HepG2 (cell line): ENCODE measurements at regions not wholly inside any gene's neighbourhood (a gene's known extent, or its start where the extent isn't known, plus 50 kb on each side); places are given as distances from the start of the nearest gene placed in this dataset.

Experiments used
- ATAC-seq: fragments of 200-7000 bp; cut with Tn5 transposase; 3 replicates; pipeline ENCODE4 v1.9.1; 2020; ENCODE audit warnings: mild to moderate bottlenecking, moderate library complexity
- BruUV-seq: library from RNA; stranded (reverse); fragments of 400-500 nt; replicated peaks from 2 replicates; lab custom pipeline; 2021; lab: Mats Ljungman, UMichigan
- CTCF ChIA-PET: fragments of 300-600 bp; formaldehyde crosslinking; extraction: SDS; loops from one replicate; lab custom pipeline; 2021; ENCODE audit warnings: low total read pairs, inconsistent platforms, low intra/inter-chr PET ratio; lab: Yijun Ruan, JAX
- POLR2A ChIA-PET: fragments of 350-600 bp; sonication (Branson Sonifier 250); formaldehyde crosslinking; loops from one replicate; lab custom pipeline; 2020; ENCODE audit warnings: antibody characterized with exemption, inconsistent platforms; lab: Yijun Ruan, JAX
- DNase-seq: peaks from one replicate; pipeline ENCODE4 v3.0.0-alpha.2; 2015; ENCODE audit warnings: low spot score
- FAIRE-seq: peaks from 3 replicates; lab custom pipeline; 2011; peaks lifted over from hg19 to GRCh38; lab: Jason Lieb, UNC
- H2AFZ ChIP-seq: one replicate; pipeline ENCODE4 v1.6.1; 2011; ENCODE audit warnings: low read length, inconsistent platforms
- H3K27ac ChIP-seq: fragments of 300-600 bp; 3 replicates; pipeline ENCODE4 v1.8.0; 2011; ENCODE audit warnings: mixed run types, mild to moderate bottlenecking, mixed read lengths, low read length, inconsistent platforms; ENCODE audit not compliant: insufficient read depth; ENCODE audit errors: extremely low read length
- H3K27me3 ChIP-seq, 2 experiments: fragments of 200-600 bp in 1 of 2; 2 replicates in 1 of 2; 3 replicates in 1 of 2; pipeline versions ENCODE4 v1.6.0 to v1.8.0; 2011; ENCODE audit warnings: low read length in 2 of 2, mild to moderate bottlenecking in 2 of 2, moderate library complexity in 2 of 2, inconsistent platforms in 1 of 2; ENCODE audit not compliant: insufficient read depth in 2 of 2, control insufficient read depth in 1 of 2
- H3K36me3 ChIP-seq, 2 experiments: fragments of 200-600 bp in 1 of 2; replicated peaks in 1 of 2; 2 replicates in 1 of 2; 3 replicates in 1 of 2; pipeline versions ENCODE4 v1.5.1 to v1.8.0; 2011; ENCODE audit warnings: low read length in 2 of 2, inconsistent platforms in 1 of 2; ENCODE audit not compliant: insufficient read depth in 2 of 2, control insufficient read depth in 1 of 2
- H3K4me1 ChIP-seq: 2 replicates; pipeline ENCODE4 v1.5.1; 2012; ENCODE audit warnings: low read length, inconsistent platforms; ENCODE audit not compliant: insufficient read depth
- H3K4me2 ChIP-seq: 2 replicates; pipeline ENCODE4 v1.6.0; 2011; ENCODE audit warnings: low read depth, low read length, inconsistent platforms
- H3K4me3 ChIP-seq, 3 experiments: fragments of 200-600 bp in 1 of 3; sonication (generic), shearing (Covaris generic) in 1 of 3; replicated peaks in 1 of 3; 2 replicates each; pipeline ENCODE4 v1.5.1; 2011 to 2016; ENCODE audit warnings: low read length in 3 of 3, inconsistent platforms in 2 of 3, low read depth in 2 of 3, mild to moderate bottlenecking in 2 of 3, control low read depth in 1 of 3, mixed read lengths in 1 of 3; ENCODE audit not compliant: insufficient read depth in 1 of 3
- H3K79me2 ChIP-seq: one replicate; pipeline ENCODE4 v1.6.1; 2011; ENCODE audit warnings: low read length, inconsistent platforms; ENCODE audit not compliant: insufficient read depth
- H3K9ac ChIP-seq: 2 replicates; pipeline ENCODE4 v1.6.0; 2011; ENCODE audit warnings: mild to moderate bottlenecking, low read depth, low read length, inconsistent platforms; ENCODE audit not compliant: insufficient read depth
- H3K9me3 ChIP-seq: 2 replicates; pipeline ENCODE4 v1.5.1; 2012; ENCODE audit warnings: mild to moderate bottlenecking, low read length
- H4K20me1 ChIP-seq: 2 replicates; pipeline ENCODE4 v1.6.0; 2011; ENCODE audit warnings: inconsistent platforms, mild to moderate bottlenecking, low read length, moderate library complexity; ENCODE audit not compliant: insufficient read depth
- BRF2 ChIP-seq: sonication (generic); formaldehyde crosslinking; IDR thresholded peaks from 2 replicates; pipeline ENCODE4 v1.8.1; 2022; ENCODE audit warnings: mild to moderate bottlenecking, missing genetic modification reagents
- FOXC1 ChIP-seq: sonication (generic); formaldehyde crosslinking; IDR thresholded peaks from 2 replicates; pipeline ENCODE4 v1.8.0; 2022; ENCODE audit warnings: mild to moderate bottlenecking, missing genetic modification reagents, borderline replicate concordance
- HDAC1 ChIP-seq: sonication (generic); formaldehyde crosslinking; IDR thresholded peaks from 2 replicates; pipeline ENCODE4 v1.5.1; 2020; ENCODE audit warnings: mild to moderate bottlenecking, missing genetic modification reagents
- HMGXB3 ChIP-seq: sonication (generic); formaldehyde crosslinking; IDR thresholded peaks from 2 replicates; pipeline ENCODE4 v1.4.0; 2020; ENCODE audit warnings: missing genetic modification reagents, borderline replicate concordance
- MTA1 ChIP-seq: sonication (generic); formaldehyde crosslinking; IDR thresholded peaks from 2 replicates; pipeline ENCODE4 v1.4.0; 2020; ENCODE audit warnings: missing genetic modification reagents, mild to moderate bottlenecking, borderline replicate concordance
- MYNN ChIP-seq: sonication (generic); formaldehyde crosslinking; IDR thresholded peaks from 2 replicates; pipeline ENCODE4 v1.4.0; 2020; ENCODE audit warnings: mild to moderate bottlenecking, low read depth, missing genetic modification reagents
- PCBP2 ChIP-seq: fragments of 200-400 bp; formaldehyde crosslinking; optimal IDR thresholded peaks from 2 replicates; pipeline ENCODE3; 2018; ENCODE audit warnings: low read length, low read depth; ENCODE audit not compliant: poor library complexity, severe bottlenecking
- YEATS4 ChIP-seq: sonication (generic); formaldehyde crosslinking; IDR thresholded peaks from 2 replicates; pipeline ENCODE4 v1.4.0; 2020; ENCODE audit warnings: missing genetic modification reagents, borderline replicate concordance
- ZBTB20 ChIP-seq: sonication (generic); formaldehyde crosslinking; IDR thresholded peaks from 2 replicates; pipeline ENCODE4 v1.8.1; 2023; ENCODE audit warnings: missing genetic modification reagents, low read depth, mild to moderate bottlenecking, borderline replicate concordance
- ZNF280D ChIP-seq: sonication (generic); formaldehyde crosslinking; IDR thresholded peaks from 2 replicates; pipeline ENCODE4 v1.5.1; 2020; ENCODE audit warnings: mild to moderate bottlenecking, missing genetic modification reagents
- ZNF326 ChIP-seq: sonication (generic); formaldehyde crosslinking; IDR thresholded peaks from 2 replicates; pipeline ENCODE4 v1.4.0; 2020; ENCODE audit warnings: missing genetic modification reagents, borderline replicate concordance
- ZNF432 ChIP-seq: sonication (generic); formaldehyde crosslinking; IDR thresholded peaks from 2 replicates; pipeline ENCODE4 v1.5.0; 2020; ENCODE audit warnings: missing genetic modification reagents, mild to moderate bottlenecking, borderline replicate concordance
- ZNF841 ChIP-seq: sonication (generic); formaldehyde crosslinking; IDR thresholded peaks from 2 replicates; pipeline ENCODE4 v1.8.1; 2023; ENCODE audit warnings: missing genetic modification reagents, borderline replicate concordance
- WGBS: methylation state at CpG from one replicate; pipeline ENCODE4 v1.1.6; 2017; ENCODE audit warnings: low lambda C conversion rate; 5-methylcytosine and 5-hydroxymethylcytosine counted together
- in situ Hi-C: cut with HindIII; loops from 2 replicates; pipeline ENCODE4 v1.10.0; 2017; ENCODE audit warnings: low pct_unique_long_range_greater_than_20kb; ENCODE audit not compliant: extremely low pct_ligation_motif_present
- intact Hi-C: fragments of 100-400 bp; cut with micrococcal nuclease; formaldehyde crosslinking; loops from one replicate; pipeline ENCODE4 v1.10.0; 2022; ENCODE audit not compliant: unreplicated experiment

- TF ChIP-seq MYNN (CRISPR knock-in tag) (no peak), ZNF326 (CRISPR knock-in tag) (no peak), ZBTB20 (CRISPR knock-in tag) (no peak)
Measured at GRCh38 chr4:71260544-71260943, 78.3 kb upstream of the SLC4A4 start (continued).

GRCh38 chr4:71261001-71261400, 77.8 kb upstream of the SLC4A4 start:
- H3K79me2 ChIP-seq = no peaks in the 10 kb centered on the region
- H3K9me3 ChIP-seq = no peaks in the 10 kb centered on the region
- intact Hi-C loops = no loop called here
- FAIRE-seq = no peak
- no peaks in the 10 kb centered on the region for H3K36me3 ChIP-seq
- no peak overlapping the region for H2AFZ ChIP-seq
- in situ Hi-C loops = no loop called here
- no peaks in the 10 kb centered on the region for H4K20me1 ChIP-seq
- no peak overlapping the region for H3K27ac ChIP-seq
- no TSS peak for BruUV-seq
- no peaks in the 10 kb centered on the region for H3K4me1 ChIP-seq
- no peak overlapping the region for H3K9ac ChIP-seq
- DNase-seq = no peak
- WGBS = 21% methylated on average over 6 of the region's 6 CpGs
- ChIA-PET CTCF (no interaction called here), POLR2A (no interaction called here)
- H3K27me3 ChIP-seq = no peaks in the 10 kb centered on the region
- no peak overlapping the region for H3K4me3 ChIP-seq
- no peak overlapping the region for H3K4me2 ChIP-seq
- no peak for ATAC-seq
- TF ChIP-seq FOXC1 (no peak), HMGXB3 (CRISPR knock-in tag) (no peak), PCBP2 (no peak), YEATS4 (CRISPR knock-in tag) (no peak), ZNF280D (CRISPR knock-in tag) (no peak), ZNF432 (CRISPR knock-in tag) (no peak), ZNF841 (CRISPR knock-in tag) (no peak), HDAC1 (CRISPR knock-in tag) (no peak), MTA1 (no peak), BRF2 (CRISPR knock-in tag) (no peak)
